ENCODE measurements at regions not wholly inside any gene's neighbourhood (a gene's known extent, or its start where the extent isn't known, plus 50 kb on each side); places are given as distances from the start of the nearest gene placed in this dataset.

DNA sequence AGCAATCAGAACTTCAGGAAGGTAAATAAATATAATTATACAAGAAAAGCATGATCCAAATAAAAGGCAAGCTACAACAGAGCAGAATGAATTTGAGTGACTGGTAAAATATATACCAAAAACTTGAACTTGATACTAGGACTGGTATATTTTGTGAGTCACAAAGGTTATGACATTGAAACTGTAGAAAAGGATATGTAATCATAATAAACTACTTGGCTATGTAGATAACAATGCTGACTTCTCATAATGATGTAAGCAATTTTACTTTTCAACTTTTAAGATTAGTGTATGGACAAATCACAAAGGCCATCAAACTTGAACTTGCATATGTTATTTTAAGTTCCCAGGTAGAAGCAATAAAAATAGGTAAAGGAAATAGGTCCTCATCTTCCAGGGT lies 384.5 kb upstream of the NECTIN3 start:
- TF ChIP-seq, protein P1, sequence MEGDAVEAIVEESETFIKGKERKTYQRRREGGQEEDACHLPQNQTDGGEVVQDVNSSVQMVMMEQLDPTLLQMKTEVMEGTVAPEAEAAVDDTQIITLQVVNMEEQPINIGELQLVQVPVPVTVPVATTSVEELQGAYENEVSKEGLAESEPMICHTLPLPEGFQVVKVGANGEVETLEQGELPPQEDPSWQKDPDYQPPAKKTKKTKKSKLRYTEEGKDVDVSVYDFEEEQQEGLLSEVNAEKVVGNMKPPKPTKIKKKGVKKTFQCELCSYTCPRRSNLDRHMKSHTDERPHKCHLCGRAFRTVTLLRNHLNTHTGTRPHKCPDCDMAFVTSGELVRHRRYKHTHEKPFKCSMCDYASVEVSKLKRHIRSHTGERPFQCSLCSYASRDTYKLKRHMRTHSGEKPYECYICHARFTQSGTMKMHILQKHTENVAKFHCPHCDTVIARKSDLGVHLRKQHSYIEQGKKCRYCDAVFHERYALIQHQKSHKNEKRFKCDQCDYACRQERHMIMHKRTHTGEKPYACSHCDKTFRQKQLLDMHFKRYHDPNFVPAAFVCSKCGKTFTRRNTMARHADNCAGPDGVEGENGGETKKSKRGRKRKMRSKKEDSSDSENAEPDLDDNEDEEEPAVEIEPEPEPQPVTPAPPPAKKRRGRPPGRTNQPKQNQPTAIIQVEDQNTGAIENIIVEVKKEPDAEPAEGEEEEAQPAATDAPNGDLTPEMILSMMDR (IDR thresholded peaks at IDR 0.05): no peak
- TF ChIP-seq POLR2A (IDR thresholded peaks at IDR 0.05): no peak

All from uterus (tissue), 2 donors.